HepG2 (cell line): ENCODE measurements at regions not wholly inside any gene's neighbourhood (a gene's known extent, or its start where the extent isn't known, plus 50 kb on each side); places are given as distances from the start of the nearest gene placed in this dataset.

Experiments used
- ATAC-seq: fragments of 200-7000 bp; cut with Tn5 transposase; 3 replicates; pipeline ENCODE4 v1.9.1; 2020; ENCODE audit warnings: mild to moderate bottlenecking, moderate library complexity
- BruUV-seq: library from RNA; stranded (reverse); fragments of 400-500 nt; replicated peaks from 2 replicates; lab custom pipeline; 2021; lab: Mats Ljungman, UMichigan
- CTCF ChIA-PET: fragments of 300-600 bp; formaldehyde crosslinking; extraction: SDS; loops from one replicate; lab custom pipeline; 2021; ENCODE audit warnings: low total read pairs, inconsistent platforms, low intra/inter-chr PET ratio; lab: Yijun Ruan, JAX
- POLR2A ChIA-PET: fragments of 350-600 bp; sonication (Branson Sonifier 250); formaldehyde crosslinking; loops from one replicate; lab custom pipeline; 2020; ENCODE audit warnings: antibody characterized with exemption, inconsistent platforms; lab: Yijun Ruan, JAX
- DNase-seq: peaks from one replicate; pipeline ENCODE4 v3.0.0-alpha.2; 2015; ENCODE audit warnings: low spot score
- FAIRE-seq: peaks from 3 replicates; lab custom pipeline; 2011; peaks lifted over from hg19 to GRCh38; lab: Jason Lieb, UNC
- H2AFZ ChIP-seq: one replicate; pipeline ENCODE4 v1.6.1; 2011; ENCODE audit warnings: low read length, inconsistent platforms
- H3K27ac ChIP-seq: fragments of 300-600 bp; 3 replicates; pipeline ENCODE4 v1.8.0; 2011; ENCODE audit warnings: mixed run types, mild to moderate bottlenecking, mixed read lengths, low read length, inconsistent platforms; ENCODE audit not compliant: insufficient read depth; ENCODE audit errors: extremely low read length
- H3K27me3 ChIP-seq, 2 experiments: fragments of 200-600 bp in 1 of 2; 2 replicates in 1 of 2; 3 replicates in 1 of 2; pipeline versions ENCODE4 v1.6.0 to v1.8.0; 2011; ENCODE audit warnings: low read length in 2 of 2, mild to moderate bottlenecking in 2 of 2, moderate library complexity in 2 of 2, inconsistent platforms in 1 of 2; ENCODE audit not compliant: insufficient read depth in 2 of 2, control insufficient read depth in 1 of 2
- H3K36me3 ChIP-seq, 2 experiments: fragments of 200-600 bp in 1 of 2; replicated peaks in 1 of 2; 2 replicates in 1 of 2; 3 replicates in 1 of 2; pipeline versions ENCODE4 v1.5.1 to v1.8.0; 2011; ENCODE audit warnings: low read length in 2 of 2, inconsistent platforms in 1 of 2; ENCODE audit not compliant: insufficient read depth in 2 of 2, control insufficient read depth in 1 of 2
- H3K4me1 ChIP-seq: 2 replicates; pipeline ENCODE4 v1.5.1; 2012; ENCODE audit warnings: low read length, inconsistent platforms; ENCODE audit not compliant: insufficient read depth
- H3K4me2 ChIP-seq: 2 replicates; pipeline ENCODE4 v1.6.0; 2011; ENCODE audit warnings: low read depth, low read length, inconsistent platforms
- H3K4me3 ChIP-seq, 3 experiments: fragments of 200-600 bp in 1 of 3; sonication (generic), shearing (Covaris generic) in 1 of 3; replicated peaks in 1 of 3; 2 replicates each; pipeline ENCODE4 v1.5.1; 2011 to 2016; ENCODE audit warnings: low read length in 3 of 3, inconsistent platforms in 2 of 3, low read depth in 2 of 3, mild to moderate bottlenecking in 2 of 3, control low read depth in 1 of 3, mixed read lengths in 1 of 3; ENCODE audit not compliant: insufficient read depth in 1 of 3
- H3K79me2 ChIP-seq: one replicate; pipeline ENCODE4 v1.6.1; 2011; ENCODE audit warnings: low read length, inconsistent platforms; ENCODE audit not compliant: insufficient read depth
- H3K9ac ChIP-seq: 2 replicates; pipeline ENCODE4 v1.6.0; 2011; ENCODE audit warnings: mild to moderate bottlenecking, low read depth, low read length, inconsistent platforms; ENCODE audit not compliant: insufficient read depth
- H3K9me3 ChIP-seq: 2 replicates; pipeline ENCODE4 v1.5.1; 2012; ENCODE audit warnings: mild to moderate bottlenecking, low read length
- H4K20me1 ChIP-seq: 2 replicates; pipeline ENCODE4 v1.6.0; 2011; ENCODE audit warnings: inconsistent platforms, mild to moderate bottlenecking, low read length, moderate library complexity; ENCODE audit not compliant: insufficient read depth
- KDM5A ChIP-seq: fragments of 200-600 bp; sonication (generic); IDR thresholded peaks from 2 replicates; pipeline ENCODE4 v1.7.0; 2018; ENCODE audit warnings: antibody characterized with exemption, mild to moderate bottlenecking, low read length, borderline replicate concordance
- NFE2 ChIP-seq: sonication (generic); formaldehyde crosslinking; IDR thresholded peaks from 2 replicates; pipeline ENCODE4 v1.4.0; 2020; ENCODE audit warnings: missing genetic modification reagents
- PAXIP1 ChIP-seq: sonication (generic); formaldehyde crosslinking; conservative IDR thresholded peaks from 2 replicates; pipeline ENCODE4 v1.4.0; 2020; ENCODE audit warnings: mild to moderate bottlenecking, missing genetic modification reagents, moderate library complexity
- RFX1 ChIP-seq: fragments of 450-650 bp; IDR thresholded peaks from 2 replicates; pipeline ENCODE4 v1.6.1; 2017
- SUZ12 ChIP-seq: fragments of 150-350 bp; IDR thresholded peaks from 2 replicates; pipeline ENCODE4 v1.6.1; 2014; ENCODE audit warnings: low read depth, low read length
- TBP ChIP-seq: sonication (generic); formaldehyde crosslinking; IDR thresholded peaks from 2 replicates; pipeline ENCODE4 v1.5.0; 2020; ENCODE audit warnings: missing genetic modification reagents
- TFDP1 ChIP-seq: IDR thresholded peaks from 2 replicates; pipeline ENCODE4 v1.6.1; 2016; ENCODE audit warnings: missing compliant biosample characterization, missing genetic modification reagents, borderline replicate concordance
- TP53 ChIP-seq: sonication (generic); formaldehyde crosslinking; conservative IDR thresholded peaks from 2 replicates; pipeline ENCODE4 v1.4.0; 2020; ENCODE audit warnings: missing genetic modification reagents
- ZNF33B ChIP-seq: sonication (generic); formaldehyde crosslinking; IDR thresholded peaks from 2 replicates; pipeline ENCODE4 v1.5.1; 2020; ENCODE audit warnings: mild to moderate bottlenecking, missing genetic modification reagents
- ZNF605 ChIP-seq: sonication (generic); formaldehyde crosslinking; IDR thresholded peaks from 2 replicates; pipeline ENCODE4 v1.8.0; 2022; ENCODE audit warnings: mild to moderate bottlenecking, missing genetic modification reagents
- WGBS: methylation state at CpG from one replicate; pipeline ENCODE4 v1.1.6; 2017; ENCODE audit warnings: low lambda C conversion rate; 5-methylcytosine and 5-hydroxymethylcytosine counted together
- in situ Hi-C: cut with HindIII; loops from 2 replicates; pipeline ENCODE4 v1.10.0; 2017; ENCODE audit warnings: low pct_unique_long_range_greater_than_20kb; ENCODE audit not compliant: extremely low pct_ligation_motif_present
- intact Hi-C: fragments of 100-400 bp; cut with micrococcal nuclease; formaldehyde crosslinking; loops from one replicate; pipeline ENCODE4 v1.10.0; 2022; ENCODE audit not compliant: unreplicated experiment

- no peaks in the 10 kb centered on the region for H3K36me3 ChIP-seq
- ATAC-seq: no peak
- H3K27ac ChIP-seq: no peak overlapping the region
- H3K4me3 ChIP-seq: no peak overlapping the region
- intact Hi-C loops (no loop called here), in situ Hi-C loops (no loop called here)
- H3K9me3 ChIP-seq: peaks cover 17% of the 10 kb centered on the region
- H2AFZ ChIP-seq: no peak overlapping the region
- no TSS peak for BruUV-seq
- H3K9ac ChIP-seq: no peak overlapping the region
- CTCF ChIA-PET: no interaction called here
- H3K4me1 ChIP-seq: no peaks in the 10 kb centered on the region
- no CpG with 5 or more reads among the region's 14 CpGs for WGBS
- DNase-seq: no peak
- POLR2A ChIA-PET: no interaction called here
- FAIRE-seq: no peak
- H3K27me3 ChIP-seq: no peaks in the 10 kb centered on the region
- no peaks in the 10 kb centered on the region for H3K79me2 ChIP-seq
- no peak overlapping the region for H3K4me2 ChIP-seq
- no peaks in the 10 kb centered on the region for H4K20me1 ChIP-seq
- no peak for TF ChIP-seq PAXIP1 (CRISPR knock-in tag)
- TF ChIP-seq NFE2 (CRISPR knock-in tag): no peak
- TF ChIP-seq RFX1: no peak
- TF ChIP-seq ZNF605 (CRISPR knock-in tag): no peak
- TF ChIP-seq, all 625 proteins: peak for 0
Measured at GRCh38 chrX:5390376-5390775, 838.3 kb downstream of the NLGN4X start.

- no peak for FAIRE-seq
- 69% methylated on average over 6 of the region's 6 CpGs for WGBS
- Histone ChIP-seq H2AFZ (no peak overlapping the region), H3K9me3 (peaks cover 13% of the 10 kb centered on the region; the same call in 1 of the 2 replicates), H3K9ac (no peak overlapping the region), H3K79me2 (no peaks in the 10 kb centered on the region), H3K4me1 (no peaks in the 10 kb centered on the region), H3K4me2 (no peak overlapping the region), H3K27me3 (no peaks in the 10 kb centered on the region), H4K20me1 (no peaks in the 10 kb centered on the region), H3K36me3 (no peaks in the 10 kb centered on the region), H3K27ac (no peak overlapping the region), H3K4me3 (no peak overlapping the region)
- CTCF ChIA-PET: no interaction called here
- TF ChIP-seq RFX1 (no peak), ZNF33B (CRISPR knock-in tag) (no peak), TFDP1 (no peak), KDM5A (no peak), TBP (no peak), SUZ12 (no peak), TP53 (no peak)
- ATAC-seq: no peak
- POLR2A ChIA-PET: no interaction called here
- no TSS peak for BruUV-seq
- no peak for DNase-seq
- intact Hi-C loops: loop anchor here (10.0 kb wide), 1 partner anchor 923 kb away; no protein-coding TSS in a partner anchor
- in situ Hi-C loops: no loop called here
Measured at GRCh38 chrX:5388087-5388486, 840.6 kb downstream of the NLGN4X start.
